Ovary (tissue), 3 donors: ENCODE measurements at regions not wholly inside any gene's neighbourhood (a gene's known extent, or its start where the extent isn't known, plus 50 kb on each side); places are given as distances from the start of the nearest gene placed in this dataset.

Source experiments
- EP300 ChIP-seq: sonication (generic); formaldehyde crosslinking; IDR thresholded peaks from one replicate; pipeline ENCODE4 v1.6.1; 2017; ENCODE audit warnings: antibody characterized with exemption
- POLR2A ChIP-seq: fragments of 450-650 bp; IDR thresholded peaks from one replicate; pipeline ENCODE4 v1.6.1; 2017; ENCODE audit warnings: antibody characterized with exemption, mild to moderate bottlenecking, moderate library complexity
- TF ChIP-seq, protein P1 (sequence below), 3 donors: fragments of 450-650 bp in 2 of 3; fragments of 200-600 bp in 1 of 3; IDR thresholded peaks; one replicate each; pipeline versions ENCODE4 v1.5.1 to v1.8.0; 2016 to 2022; ENCODE audit warnings: antibody characterized with exemption in 3 of 3, mild to moderate bottlenecking in 1 of 3
- donor health status: DM: no; HTN: no; CAD: no.

GRCh38 chr16:85983064-85983463 lies 84.1 kb downstream of the IRF8 start:
- TF ChIP-seq, protein P1, sequence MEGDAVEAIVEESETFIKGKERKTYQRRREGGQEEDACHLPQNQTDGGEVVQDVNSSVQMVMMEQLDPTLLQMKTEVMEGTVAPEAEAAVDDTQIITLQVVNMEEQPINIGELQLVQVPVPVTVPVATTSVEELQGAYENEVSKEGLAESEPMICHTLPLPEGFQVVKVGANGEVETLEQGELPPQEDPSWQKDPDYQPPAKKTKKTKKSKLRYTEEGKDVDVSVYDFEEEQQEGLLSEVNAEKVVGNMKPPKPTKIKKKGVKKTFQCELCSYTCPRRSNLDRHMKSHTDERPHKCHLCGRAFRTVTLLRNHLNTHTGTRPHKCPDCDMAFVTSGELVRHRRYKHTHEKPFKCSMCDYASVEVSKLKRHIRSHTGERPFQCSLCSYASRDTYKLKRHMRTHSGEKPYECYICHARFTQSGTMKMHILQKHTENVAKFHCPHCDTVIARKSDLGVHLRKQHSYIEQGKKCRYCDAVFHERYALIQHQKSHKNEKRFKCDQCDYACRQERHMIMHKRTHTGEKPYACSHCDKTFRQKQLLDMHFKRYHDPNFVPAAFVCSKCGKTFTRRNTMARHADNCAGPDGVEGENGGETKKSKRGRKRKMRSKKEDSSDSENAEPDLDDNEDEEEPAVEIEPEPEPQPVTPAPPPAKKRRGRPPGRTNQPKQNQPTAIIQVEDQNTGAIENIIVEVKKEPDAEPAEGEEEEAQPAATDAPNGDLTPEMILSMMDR (IDR thresholded peaks at IDR 0.05) = no peak
- TF ChIP-seq POLR2A = no peak
- no peak for TF ChIP-seq EP300
